ENCODE measurements at regions not wholly inside any gene's neighbourhood (a gene's known extent, or its start where the extent isn't known, plus 50 kb on each side); places are given as distances from the start of the nearest gene placed in this dataset.

DNA sequence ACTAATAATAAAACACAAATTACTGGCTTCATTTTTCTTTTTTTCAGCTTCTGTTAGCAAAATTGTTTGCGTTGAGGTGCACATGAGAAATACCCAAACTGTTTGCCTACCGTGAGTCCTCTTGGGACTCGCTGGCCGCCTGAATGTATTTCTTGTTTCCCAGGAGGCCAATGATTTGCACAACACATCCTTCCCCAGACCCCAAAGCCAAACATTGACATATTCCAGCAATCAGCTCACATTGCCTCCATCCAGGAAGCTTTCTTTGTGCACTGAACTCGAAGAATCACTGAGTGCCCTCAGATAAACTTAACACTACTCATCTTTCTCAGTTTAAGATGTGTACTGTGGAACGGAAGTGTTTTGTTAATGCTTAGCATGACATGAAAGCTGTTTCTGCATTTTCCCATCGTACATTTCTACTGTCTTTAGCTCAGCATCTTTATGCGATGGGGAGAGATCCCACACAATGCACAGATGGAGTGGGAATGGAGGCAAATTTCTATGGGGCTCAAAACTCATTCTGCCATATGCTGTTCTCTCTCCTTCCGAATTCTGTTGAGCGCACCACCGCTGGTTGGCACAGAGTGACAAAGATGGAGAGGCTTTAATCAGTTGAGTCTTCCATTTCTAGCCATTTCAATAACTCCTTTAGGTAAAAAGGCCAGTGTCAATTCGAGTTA is 399.5 kb downstream of the RFC3 start:
- in situ Hi-C loops (cut with HindIII; ENCODE audit: low sequenced_read_pairs) = no loop called here

- in situ Hi-C loops (cut with HindIII; ENCODE audit: low sequenced_read_pairs) = no loop called here
Measured at GRCh38 chr13:34223984-34224383, 406.0 kb downstream of the RFC3 start.

DNA sequence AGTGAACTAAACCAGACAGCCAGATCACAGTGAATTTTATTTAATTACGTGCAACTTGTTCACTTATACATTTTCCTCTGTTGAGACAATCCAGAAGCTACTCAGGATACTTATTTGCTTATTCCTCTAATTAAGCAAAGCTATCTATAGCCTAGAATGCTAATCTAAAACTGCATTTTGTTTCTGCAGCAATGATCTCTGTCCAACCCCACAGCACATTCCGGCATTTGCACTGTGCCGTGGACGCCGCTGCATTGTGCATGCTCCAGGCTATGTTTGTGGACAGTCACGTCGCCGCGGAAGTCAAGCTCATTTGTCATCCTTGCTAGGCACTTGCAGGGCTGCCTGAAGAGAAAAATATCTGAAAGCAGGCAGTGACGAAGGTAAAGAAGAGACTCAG is 406.9 kb downstream of the RFC3 start:
- in situ Hi-C loops (cut with HindIII; ENCODE audit: low sequenced_read_pairs) = no loop called here

- in situ Hi-C loops (cut with HindIII; ENCODE audit: low sequenced_read_pairs) = no loop called here
Measured at GRCh38 chr13:34230271-34230670, 412.3 kb downstream of the RFC3 start.

GRCh38 chr13:34241332-34241731 is 423.4 kb downstream of the RFC3 start:
- in situ Hi-C loops (cut with HindIII; ENCODE audit: low sequenced_read_pairs) = no loop called here

- in situ Hi-C loops (cut with HindIII; ENCODE audit: low sequenced_read_pairs) = no loop called here
Measured at GRCh38 chr13:34243403-34243802, 425.5 kb downstream of the RFC3 start.

- in situ Hi-C loops (cut with HindIII; ENCODE audit: low sequenced_read_pairs) = no loop called here
Measured at GRCh38 chr13:34246511-34246910, 428.6 kb downstream of the RFC3 start.

- in situ Hi-C loops (cut with HindIII; ENCODE audit: low sequenced_read_pairs) = no loop called here
Measured at GRCh38 chr13:34247596-34247995, 429.6 kb downstream of the RFC3 start.

- in situ Hi-C loops (cut with HindIII; ENCODE audit: low sequenced_read_pairs) = no loop called here
Measured at GRCh38 chr13:34249546-34250039, 431.6 kb downstream of the RFC3 start.

DNA sequence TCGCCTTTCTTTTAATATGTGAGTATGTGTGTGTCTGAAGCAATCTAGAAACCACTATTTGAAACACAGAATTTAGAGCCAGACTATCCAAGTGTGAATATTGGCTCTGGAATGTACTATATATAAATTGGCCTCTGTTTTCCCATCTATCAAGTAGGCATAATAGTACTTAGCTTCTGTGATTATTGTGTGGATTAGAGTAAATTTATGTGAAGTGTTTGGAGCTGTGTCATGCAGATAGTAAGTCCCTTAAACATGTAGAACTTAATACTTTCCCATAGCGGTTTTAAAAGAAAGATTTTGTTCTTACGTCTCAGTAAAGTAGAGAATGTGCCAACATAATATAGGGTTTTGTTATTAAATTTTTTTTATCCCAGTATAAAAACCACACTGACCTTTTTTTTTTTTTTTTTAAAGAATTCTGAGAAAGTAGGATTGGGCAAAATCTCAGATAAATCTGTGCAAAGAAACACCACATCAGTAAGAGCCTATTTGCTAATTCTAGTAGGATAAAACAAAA is 432.3 kb downstream of the RFC3 start:
- in situ Hi-C loops (cut with HindIII; ENCODE audit: low sequenced_read_pairs) = no loop called here

DNA sequence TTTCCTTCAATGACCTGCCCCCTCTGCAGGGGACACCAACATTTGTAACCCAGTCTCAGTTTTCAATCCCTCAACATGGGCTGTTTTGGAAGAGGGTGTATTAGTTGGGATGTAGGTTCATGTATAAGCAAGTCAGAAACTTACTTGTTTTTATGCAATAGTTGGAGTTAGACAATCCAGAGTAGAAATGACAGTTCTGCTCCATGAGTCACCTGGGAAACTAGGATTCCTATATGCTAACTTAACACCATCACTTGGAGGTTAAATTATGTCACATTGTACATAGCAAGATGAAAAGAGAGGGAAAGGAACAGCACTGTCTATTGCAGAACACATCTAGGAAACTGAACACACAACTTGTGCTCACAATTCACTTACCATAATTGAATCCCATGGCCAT is 436.4 kb downstream of the RFC3 start:
- in situ Hi-C loops (cut with HindIII; ENCODE audit: low sequenced_read_pairs) = no loop called here

DNA sequence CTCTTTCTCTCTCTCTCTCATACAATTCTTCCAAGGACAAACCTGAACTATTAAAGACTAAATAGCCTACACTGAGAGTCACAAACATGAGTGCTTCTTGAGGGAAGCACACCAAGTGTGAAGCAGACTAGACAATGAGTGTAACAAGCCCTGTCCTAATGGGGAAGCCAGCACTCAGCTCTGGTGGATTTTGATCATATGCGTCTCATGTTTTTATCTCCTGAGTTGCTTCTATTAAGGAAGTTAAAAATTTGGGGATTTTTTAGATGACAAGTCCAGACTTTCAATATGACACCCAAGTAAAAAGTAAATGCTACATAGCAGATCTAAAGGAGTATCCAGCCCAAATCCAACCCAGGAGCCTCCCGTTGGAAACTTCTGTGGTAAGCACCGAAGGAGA is 437.8 kb downstream of the RFC3 start:
- in situ Hi-C loops (cut with HindIII; ENCODE audit: low sequenced_read_pairs) = no loop called here

- in situ Hi-C loops (cut with HindIII; ENCODE audit: low sequenced_read_pairs) = no loop called here
Measured at GRCh38 chr13:34256236-34256635, 438.3 kb downstream of the RFC3 start.

- in situ Hi-C loops (cut with HindIII; ENCODE audit: low sequenced_read_pairs) = no loop called here
Measured at GRCh38 chr13:34257966-34258365, 440.0 kb downstream of the RFC3 start.

- in situ Hi-C loops (cut with HindIII; ENCODE audit: low sequenced_read_pairs) = no loop called here
Measured at GRCh38 chr13:34258646-34259386, 440.9 kb downstream of the RFC3 start.

DNA sequence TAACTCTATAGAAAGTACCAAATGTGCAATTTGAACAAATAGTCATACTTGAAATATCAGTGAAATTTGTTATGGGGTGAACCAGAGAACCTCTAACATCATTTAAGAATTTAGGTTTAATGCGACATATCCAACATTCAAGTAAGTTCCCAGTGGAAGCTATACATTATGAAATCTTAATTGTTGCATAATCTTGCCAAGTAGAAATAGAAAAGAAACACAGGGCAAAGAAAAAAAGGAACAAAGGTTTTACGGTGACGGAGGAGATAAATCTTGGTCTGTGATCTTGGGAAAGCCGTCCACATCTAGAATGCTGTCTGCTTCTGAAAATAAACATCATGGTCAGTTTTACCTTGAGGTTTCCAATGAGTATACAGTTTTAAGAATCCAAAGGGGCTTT is 445.7 kb downstream of the RFC3 start:
- in situ Hi-C loops (cut with HindIII; ENCODE audit: low sequenced_read_pairs) = no loop called here

DNA sequence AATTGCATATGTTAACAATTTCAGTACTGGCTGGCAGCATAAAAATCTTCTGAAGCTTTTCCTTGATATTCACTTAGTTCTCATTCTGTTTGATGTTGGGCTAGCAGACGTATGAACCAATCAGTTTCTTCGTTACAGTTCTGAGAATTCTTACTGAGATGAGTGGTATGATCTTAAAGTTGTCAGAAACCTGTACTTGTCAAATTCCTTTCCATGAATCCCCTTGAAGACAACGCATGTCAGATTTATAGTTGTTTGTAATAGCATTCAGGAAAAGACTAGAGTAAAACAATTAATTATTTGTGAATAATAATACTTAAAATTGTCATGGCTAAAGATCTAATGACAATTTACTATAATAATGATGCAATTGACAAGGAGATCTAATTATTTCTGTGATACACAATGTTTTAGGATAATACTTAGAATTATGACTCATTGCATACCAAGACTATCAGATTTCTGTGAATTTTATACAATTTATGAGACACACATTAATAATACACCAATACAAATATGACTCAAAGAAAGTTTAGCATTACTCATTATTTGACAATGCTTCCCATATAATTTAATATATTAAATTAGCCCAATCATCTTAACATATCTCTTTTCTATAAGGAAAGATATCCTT is 447.2 kb downstream of the RFC3 start:
- in situ Hi-C loops (cut with HindIII; ENCODE audit: low sequenced_read_pairs) = no loop called here

GRCh38 chr13:34276764-34277163 is 458.8 kb downstream of the RFC3 start:
- in situ Hi-C loops (cut with HindIII; ENCODE audit: low sequenced_read_pairs) = no loop called here

GRCh38 chr13:34277936-34278335 is 460.0 kb downstream of the RFC3 start:
- in situ Hi-C loops (cut with HindIII; ENCODE audit: low sequenced_read_pairs) = no loop called here

GRCh38 chr13:34278780-34279179 is 460.8 kb downstream of the RFC3 start:
- in situ Hi-C loops (cut with HindIII; ENCODE audit: low sequenced_read_pairs) = no loop called here

DNA sequence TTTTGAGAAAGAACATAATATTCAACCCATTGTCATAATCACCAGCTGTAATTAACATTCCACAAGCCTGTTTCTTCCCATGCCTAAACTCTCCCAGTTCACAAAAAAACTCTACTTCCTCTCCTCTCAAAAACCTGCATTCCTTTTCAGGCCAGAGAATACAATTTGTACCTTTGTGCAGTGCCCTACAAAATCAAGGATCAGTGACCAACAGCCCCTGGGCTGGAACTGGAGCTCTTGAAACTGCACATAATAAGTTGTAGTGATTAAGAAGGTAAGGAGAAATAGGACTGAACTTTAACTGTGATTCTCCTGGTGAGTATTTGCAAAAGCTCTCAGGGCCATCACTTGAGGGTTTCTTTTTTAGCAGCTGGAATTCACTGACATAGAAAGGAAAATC is 472.7 kb downstream of the RFC3 start:
- in situ Hi-C loops (cut with HindIII; ENCODE audit: low sequenced_read_pairs) = no loop called here

Data from endothelial cell of hepatic sinusoid (primary cell).